ENCODE measurements at regions not wholly inside any gene's neighbourhood (a gene's known extent, or its start where the extent isn't known, plus 50 kb on each side); places are given as distances from the start of the nearest gene placed in this dataset.
"Not testable (repeated sequence)": the region's sequence is repeated elsewhere in the genome, so short reads cannot be mapped to it uniquely, and the experiment has no call there.

DNA sequence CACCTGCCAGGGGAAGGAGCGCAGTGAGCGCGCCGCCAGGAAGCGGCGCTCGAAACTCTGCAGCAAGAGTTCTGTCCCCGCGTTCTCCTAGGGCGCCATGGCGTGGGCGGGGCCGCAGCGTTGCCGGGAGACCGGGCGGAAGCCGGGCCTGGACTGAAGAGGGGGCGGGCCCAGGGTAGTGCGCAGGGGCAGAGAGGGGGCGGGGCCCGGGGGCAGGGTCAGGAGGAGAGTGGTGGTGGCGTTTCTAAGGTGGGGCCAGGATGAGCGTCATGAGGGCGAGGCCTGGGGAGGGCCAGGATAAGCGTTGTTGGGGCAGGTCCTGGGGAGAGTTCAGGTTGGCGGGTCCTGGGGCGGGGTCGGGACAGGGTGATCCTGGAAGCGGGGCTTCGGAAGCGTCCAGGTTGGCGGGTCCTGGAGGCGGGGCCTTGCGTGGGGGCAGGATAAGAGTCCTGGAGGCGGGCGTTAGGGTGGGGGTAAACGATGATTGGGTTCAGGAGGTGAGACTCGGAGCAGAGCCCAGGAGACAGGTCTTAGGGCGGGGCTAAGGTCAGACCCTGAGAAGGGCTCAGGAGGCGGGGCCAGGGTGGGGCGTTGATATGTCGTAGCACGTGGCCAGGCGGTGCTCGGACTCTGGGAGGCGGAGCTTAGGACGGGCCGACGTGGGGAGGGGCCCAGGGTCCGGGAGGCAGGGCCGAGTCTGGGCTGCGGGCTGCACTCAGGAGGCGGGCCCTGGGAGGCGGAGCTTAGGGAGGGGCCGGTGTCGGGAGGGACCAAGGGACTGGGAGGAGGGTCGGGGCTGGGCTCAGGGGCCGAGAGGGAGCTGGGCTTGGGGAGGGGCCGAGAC, 189.4 kb downstream of the ADRA2C start:
- peak; percentile 96 to 98 (median 98) for DNase-seq

DNA sequence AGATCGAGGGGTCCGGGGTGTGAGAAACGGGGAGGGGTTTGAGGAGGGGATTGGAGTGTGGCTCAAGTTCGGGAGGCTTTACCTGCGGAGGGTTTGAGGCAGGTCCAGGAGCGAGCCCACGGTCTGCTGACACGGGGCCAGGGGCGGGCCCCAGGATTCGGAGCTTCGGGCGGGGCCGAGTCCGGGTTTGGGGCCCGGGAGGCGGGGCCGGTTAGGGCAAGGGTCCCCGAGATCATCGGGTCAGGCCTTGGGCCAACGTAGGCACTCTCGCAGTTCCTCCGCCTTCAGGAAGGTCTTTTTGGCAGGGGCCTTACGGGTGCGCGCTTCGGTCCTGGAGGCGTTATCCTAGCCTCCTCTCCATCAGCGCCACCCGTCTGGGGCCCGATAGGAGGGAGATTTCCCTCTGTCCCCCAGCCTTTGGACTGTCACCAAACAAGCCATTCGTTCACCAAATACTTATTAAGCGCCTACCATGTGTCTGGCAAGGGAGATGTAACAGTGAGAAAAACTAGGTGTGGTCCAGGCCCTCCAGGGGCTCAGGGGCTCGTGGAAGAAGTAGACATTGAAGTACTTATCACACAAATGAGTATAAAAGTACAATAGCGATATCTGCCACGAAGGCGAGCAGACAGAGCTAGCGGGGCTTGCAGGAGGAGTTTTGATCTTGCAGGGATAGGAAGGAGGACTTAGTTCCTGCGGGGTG, 190.1 kb downstream of the ADRA2C start:
- peak in 1 of 3 donors; percentile 10 for DNase-seq

DNA sequence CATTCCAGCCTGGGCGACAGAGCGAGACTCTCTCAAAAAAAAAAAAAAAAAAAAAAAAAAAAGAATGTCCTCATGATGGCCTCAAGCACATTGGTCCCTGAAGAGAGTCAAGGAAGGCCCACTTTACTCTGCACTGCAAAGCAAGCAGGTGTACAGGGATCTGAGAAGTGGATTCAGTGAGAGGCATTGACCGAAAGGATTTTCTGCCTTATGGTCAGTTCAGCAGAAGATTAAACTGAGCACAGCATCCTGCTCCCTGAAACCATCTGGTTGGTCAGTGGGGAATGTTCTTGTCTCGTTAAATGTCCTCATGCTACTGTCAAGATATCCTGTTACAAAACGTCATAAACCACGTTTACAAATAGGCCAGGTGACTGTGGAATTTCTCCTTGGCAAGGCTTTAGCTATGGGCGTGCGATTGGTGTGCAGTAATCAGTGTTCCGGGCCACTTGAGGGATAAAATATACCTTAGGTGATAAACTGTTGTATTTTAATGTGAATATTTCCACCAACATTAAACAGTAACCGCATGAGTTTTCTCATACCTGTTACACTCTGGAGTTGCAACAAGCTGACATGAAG, 195.0 kb downstream of the ADRA2C start:
- DNase-seq: not testable (repeated sequence)

DNA sequence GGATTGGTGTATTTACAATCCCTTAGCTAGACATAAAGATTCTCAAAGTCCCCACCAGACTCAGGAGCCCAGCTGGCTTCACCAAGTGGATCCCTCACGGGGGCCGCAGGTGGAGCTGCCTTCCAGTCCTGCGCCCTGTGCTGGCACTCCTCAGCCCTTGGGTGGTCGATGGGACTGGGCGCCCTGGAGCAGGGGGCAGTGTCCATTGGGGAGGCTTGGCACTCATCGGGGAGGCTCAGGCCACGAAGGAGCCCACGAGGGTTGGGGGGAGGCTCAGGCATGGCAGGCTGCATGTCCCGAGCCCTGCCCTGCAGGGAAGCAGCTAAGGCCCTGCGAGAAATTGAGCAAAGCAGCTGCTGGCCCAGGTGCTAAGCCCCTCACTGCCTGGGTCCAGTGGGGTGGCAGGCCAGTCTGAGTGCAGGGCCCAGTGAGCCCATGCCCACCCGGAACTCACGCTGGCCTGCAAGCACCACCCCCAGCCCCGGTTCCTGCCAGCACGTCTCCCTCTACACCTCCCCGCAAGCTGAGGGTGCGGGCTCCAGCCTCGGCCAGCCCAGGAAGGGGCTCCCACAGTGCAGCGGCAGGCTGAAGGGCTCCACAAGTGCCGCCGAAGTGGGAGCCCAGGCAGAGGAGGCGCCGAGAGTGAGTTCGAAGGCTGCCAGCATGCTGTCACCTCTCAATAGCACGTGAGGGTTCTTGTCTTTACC, 198.5 kb downstream of the ADRA2C start:
- DNase-seq: not testable (repeated sequence)

DNA sequence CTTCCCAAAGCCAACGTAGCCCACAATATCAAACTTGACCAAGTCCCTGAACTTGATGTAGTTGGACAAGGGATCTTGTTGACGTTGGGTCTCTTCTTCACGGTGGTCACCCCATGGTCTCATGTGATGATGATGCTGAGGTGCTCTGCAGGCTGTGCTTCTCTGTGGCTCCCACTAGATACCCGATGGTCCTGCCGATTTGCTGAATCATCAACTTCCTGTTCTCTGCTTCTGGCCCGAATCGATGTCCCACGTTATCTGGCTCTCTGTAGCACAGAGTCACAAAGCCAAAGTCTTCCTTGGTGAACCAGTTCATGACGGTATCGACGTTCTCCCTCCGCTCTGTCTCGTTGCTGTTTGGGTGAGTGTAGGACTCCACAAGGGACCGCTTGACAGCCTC, 201.0 kb downstream of the ADRA2C start:
- not testable (repeated sequence) for DNase-seq

DNA sequence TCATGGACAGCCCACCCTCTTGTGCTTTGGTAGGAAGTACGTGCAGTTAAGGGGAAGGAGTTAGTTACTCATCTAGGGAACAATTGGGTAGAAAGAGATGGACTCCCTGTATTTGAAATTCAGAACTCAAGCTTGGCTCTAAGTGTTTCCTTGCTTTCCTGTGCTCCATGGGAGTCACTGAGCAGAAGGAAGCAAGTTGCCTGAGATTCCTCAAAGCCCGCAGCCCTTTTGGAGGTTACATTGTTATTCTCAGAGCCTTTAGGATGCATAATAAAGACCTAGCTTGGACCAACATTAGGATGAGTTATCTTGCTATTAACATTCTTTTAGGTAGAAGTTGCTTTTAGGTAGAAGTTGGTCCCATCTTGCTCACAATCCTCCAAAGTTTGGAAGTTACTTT, 206.4 kb downstream of the ADRA2C start:
- DNase-seq: not testable (repeated sequence)

DNA sequence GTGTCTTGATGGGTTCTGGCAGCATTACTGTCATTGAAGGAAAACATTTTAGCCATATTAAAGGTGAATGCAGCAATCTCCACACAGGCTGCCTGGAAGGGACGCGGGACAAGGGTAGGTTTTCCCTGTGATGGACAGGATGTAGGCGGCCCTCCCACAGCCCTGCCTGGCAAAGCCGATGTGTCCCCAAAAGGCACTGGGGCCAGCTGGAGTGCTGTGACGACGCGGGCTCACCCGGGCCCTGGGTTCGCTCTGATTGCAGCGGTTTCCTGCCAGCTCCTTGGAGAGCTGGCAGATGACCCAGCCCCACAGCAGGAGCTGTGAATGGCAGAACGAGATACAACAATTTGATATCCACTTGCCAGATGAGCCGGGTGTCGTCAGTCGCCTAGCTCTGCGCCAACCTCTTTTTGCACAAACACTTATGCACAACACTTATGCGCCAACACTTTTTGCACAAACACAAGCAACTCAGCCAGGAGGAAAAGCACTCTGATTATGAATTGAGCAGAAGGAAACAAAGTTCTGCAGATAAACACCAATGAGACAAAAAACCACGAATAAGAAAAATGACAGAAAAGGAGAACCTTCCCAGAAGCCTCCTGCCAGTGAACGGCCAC, 207.5 kb downstream of the ADRA2C start:
- not testable (repeated sequence) for DNase-seq

DNA sequence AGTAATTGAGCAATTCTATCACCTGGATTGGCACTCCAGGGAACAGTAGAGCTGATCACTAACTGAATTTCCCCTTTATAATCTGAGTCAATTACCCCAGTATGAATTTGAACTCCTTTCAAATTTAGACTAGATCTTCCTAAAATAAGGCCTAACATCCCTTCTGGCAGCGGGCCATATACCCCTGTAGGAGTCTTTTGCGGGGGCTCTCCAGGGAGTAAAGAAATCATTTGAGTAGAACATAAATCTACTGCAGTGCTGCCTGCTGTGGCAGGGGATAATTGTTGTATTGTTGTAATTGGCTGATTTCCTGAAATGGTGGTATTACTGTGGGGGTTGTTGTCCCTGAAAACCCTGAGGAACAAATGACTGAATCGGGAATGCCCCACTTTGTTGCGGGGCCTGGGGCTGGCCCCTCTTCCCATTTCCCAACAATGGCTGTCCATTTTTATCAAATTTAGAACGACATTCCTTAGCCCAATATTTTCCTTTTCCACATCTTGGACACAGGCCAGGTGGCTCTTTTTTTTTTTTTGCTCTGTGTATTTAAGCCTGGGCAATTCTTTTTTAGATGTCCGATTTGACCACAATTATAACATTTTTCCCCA, 217.4 kb downstream of the ADRA2C start:
- DNase-seq: peak in 1 of 3 donors; percentile 7

DNA sequence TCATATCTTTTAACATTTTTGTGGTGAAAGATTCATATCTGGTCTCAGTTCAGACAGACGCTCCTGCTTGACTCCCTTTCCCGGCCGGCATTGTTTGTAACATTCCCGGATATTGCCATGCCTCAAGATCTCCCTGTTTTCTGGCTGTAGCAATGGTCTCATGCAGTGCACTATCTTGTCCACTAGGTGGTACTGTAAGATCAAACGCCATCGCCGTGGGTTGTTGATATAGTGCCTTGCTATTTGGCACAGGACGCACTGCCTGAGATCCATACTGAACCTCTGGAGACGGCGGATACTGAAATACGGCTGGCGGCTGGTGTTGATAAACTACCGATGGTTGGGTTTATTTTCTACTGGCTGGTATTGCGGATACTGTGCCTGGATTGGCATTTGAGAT, 218.6 kb downstream of the ADRA2C start:
- not testable (repeated sequence) for DNase-seq

DNA sequence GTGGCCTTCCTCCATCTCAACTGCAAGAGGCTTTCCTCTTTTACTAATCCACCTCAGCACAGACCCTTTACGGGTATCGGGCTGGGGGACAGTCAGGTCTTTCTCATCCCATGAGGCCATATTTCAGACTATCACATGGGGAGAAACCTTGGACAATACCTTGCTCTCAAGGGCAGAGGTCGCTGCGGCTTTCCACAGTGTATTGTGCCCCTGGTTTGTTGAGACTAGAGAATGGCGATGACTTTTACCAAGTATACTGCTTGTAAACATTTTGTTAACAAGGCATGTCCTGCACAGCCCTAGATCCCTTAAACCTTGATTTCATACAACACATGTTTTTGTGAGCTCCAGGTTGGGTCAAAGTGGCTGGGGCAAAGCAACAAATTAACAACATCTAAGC, 220.2 kb downstream of the ADRA2C start:
- DNase-seq: not testable (repeated sequence)

DNA sequence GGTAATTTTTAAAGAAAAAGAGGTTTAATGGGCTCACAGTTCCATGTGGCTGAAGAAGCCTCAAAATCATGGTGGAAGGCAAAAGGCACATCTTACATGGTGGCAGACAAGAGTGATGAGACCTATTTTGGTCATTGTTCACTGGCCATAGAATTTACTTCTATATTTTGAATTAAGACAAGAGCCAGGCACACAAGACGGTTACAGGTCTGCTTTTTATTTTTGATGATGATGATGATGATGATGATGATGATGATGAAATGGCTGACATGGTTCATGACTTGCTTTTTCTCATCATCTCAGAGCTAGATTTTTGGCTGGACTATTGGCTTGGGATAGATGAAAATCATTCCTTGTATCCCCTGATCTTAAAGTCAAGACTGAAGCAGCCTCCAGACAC, 229.3 kb downstream of the OTOP1 start:
- DNase-seq: not testable (repeated sequence)

DNA sequence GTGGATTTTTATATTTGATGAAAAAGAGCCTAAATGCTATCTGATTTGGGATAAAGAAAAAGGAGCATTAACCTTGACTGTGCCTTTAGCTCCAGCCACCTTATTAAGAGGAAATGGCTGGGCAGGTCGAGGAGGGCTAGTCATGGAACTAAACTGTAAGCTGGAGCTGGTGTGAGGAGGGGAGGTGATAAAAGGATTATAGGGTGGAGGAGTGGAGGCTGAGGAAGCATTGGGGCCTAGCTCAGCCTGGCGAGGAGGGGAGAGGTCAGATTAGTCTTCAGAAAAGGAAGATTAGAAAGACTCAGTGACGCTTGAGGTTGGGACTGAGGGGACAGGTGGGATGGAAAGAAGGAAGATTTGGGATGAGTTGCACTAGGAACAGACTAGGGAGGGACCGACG, 222.7 kb downstream of the OTOP1 start:
- DNase-seq: not testable (repeated sequence)

DNA sequence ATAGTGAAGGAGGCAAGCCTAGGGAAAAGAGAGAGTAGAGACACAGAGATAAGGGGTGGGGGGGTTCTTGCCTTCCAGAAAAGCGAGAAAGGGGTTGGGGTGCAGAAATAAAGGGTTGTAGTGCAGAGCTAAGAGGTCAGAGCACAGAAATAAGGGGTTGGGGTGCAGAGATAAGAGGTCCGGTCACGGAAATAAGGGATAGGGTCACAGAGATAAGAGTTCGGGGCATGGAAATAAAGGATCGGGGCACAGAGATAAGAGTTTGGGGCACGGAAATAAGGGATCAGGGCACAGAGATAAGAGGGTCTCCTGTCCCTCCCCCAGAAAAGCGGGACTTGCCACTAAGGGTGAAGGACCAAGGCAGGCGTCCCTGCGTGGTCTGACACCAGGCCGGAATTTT, 222.0 kb downstream of the OTOP1 start:
- not testable (repeated sequence) for DNase-seq

DNA sequence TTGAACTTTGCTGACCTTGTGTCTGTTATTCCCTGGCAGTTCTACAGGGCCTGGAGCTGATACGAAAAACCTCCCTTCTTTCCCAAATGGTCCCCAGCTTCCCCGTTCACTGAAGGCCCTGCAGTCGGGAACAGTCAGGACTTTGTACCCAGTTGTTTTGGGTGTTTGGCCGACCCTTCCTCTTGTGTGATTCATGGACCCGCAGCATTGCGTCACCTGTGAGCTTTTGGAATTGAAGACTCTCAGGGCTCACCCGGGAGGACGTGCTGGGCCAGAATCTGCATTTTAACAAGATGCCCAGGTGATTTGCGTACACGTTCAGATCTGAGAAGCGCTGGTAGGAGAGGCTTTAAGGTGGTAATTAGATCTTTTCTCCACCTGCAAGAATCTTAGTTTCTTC, 220.4 kb downstream of the OTOP1 start:
- not testable (repeated sequence) for DNase-seq

DNA sequence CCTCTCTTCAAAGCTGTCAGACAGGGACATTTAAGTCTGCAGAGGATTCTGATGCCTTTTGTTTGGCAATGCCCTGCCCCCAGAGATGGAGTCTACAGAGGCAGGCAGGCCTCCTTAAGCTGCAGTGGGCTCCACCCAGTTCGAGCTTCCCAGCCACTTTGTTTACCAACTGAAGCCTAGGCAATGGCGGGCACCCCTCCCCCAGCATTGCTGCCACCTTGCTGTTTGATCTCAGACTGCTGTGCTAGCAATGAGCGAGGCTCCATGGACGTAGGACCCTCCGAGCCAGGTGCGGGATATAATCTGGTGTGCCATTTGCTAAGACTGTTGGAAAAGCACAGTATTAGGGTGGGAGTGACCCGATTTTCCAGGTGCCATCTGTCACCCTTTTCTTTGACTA, 207.7 kb downstream of the OTOP1 start:
- not testable (repeated sequence) for DNase-seq

DNA sequence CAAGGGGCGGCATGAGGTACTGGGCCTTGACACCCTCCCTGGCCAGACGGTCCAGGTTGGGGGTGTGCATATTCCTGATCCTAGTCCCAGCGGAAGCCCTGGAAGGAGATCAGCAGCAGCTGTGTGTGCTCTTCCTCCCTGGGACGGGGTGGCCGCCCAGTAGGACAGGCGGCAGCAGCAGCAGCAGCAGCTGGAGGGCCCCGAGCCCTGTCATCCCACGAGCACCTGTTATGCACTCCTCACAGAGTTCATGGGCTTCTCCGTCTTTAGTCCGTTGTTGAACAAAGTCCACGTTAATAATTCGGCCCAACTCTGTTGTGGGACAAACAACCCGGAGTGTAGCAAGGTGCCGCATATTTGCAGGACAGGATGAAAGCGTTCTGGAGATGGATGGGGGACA, 205.6 kb downstream of the OTOP1 start:
- DNase-seq: not testable (repeated sequence)

DNA sequence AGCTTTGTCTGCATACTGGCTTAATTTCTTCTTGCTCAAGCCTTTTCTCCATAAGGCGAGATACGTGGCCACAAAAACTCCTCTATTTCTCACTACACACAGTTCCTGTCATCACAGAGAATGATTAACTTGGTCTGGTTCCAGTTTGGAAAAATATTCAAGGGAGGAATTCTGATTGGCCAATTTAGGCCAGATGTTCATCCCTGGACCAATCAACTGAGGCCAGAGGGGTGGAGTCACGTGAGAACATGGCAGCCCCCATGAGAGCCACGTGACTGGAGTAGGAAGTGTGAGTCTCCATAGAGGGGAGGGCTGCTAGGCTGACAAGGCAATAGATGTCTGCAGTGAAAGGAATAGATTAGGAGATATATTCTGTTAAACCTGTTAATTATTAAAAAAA, 200.0 kb downstream of the OTOP1 start:
- not testable (repeated sequence) for DNase-seq

DNA sequence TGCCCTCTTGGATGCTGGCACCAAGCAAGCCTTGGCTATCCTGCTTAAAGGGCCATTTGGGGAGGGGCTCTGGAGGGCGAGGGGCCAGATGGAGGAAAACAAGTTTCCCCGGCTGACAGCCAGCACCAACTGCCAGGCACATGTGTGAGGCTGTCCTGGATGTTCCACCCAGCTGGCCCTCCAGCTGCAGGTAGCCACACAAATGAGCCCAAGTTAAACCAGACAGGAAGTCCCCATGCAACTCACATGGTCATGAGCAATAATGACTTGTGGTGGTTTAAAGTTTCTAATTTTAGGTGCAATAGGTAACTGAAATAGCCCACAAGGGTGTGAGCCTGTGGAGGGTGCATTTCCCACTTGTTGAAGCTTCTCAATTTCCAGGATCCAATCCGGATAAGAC, 198.0 kb downstream of the OTOP1 start:
- DNase-seq: not testable (repeated sequence)

DNA sequence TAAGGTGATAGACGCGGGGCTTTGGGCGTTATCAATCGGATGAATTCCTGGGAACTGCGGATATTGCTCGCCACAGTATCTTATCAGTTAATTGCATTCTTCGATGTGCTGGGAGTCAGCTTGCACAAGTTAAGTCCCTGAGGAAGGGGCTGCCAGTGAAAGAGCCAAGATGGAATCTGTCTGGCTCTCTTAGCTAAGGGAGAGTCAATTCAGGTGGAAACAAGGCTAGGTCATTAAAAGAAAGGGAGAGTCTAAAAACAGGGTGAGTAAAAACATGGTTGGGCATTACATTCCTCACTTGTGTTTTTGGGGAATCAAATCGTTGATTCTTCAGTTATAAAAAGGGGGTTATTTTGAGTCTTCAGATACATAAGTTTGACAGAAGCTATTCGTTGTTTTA, 196.2 kb downstream of the OTOP1 start:
- DNase-seq: not testable (repeated sequence)

DNA sequence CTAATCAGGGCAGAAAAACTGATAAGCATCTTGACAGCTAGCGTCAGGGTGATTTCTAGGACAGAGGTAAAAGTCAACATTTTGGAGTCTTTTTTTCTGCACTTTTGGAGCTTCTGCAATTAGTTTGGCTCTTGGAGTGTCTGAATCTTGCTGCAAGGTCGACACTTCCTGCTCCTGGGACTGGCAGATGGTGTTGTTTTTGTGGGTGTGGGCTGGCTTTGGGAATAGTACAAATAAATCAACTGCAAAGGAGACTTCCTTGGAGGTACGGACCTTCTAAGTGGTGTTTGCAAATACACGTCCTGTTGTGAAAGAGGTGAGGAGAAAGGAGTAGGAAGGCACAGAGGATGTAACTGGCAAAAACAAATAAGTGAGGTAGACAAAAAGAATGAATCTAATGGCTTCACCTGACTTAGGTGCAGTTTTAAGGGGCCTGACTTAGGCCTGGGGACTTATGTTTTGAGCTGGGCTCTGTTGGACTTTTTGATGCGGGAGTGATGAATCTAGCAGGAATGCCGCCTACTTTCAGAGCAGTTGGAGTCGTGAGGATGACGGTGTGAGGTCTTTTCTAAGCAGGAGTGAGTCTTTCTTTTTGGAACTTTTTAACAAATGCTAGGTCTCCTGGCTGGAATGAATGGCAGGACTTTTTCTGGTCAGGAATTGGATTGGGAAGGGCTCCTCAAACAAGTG, 195.1 kb downstream of the OTOP1 start:
- DNase-seq: not testable (repeated sequence)

Measured in muscle of back (tissue), 3 donors.